Muscle of arm (tissue), 1 donor: ENCODE measurements at regions not wholly inside any gene's neighbourhood (a gene's known extent, or its start where the extent isn't known, plus 50 kb on each side); places are given as distances from the start of the nearest gene placed in this dataset.
"Not testable (repeated sequence)": the region's sequence is repeated elsewhere in the genome, so short reads cannot be mapped to it uniquely, and the experiment has no call there.

Experiments
- DNase-seq: peaks from one replicate; pipeline ENCODE4 v3.0.0-alpha.2; 2013

- no peak for DNase-seq
Measured at GRCh38 chr1:178607718-178608408, 95.0 kb downstream of the TEX35 start.

GRCh38 chr1:178609015-178609414 lies 96.1 kb downstream of the TEX35 start:
- no peak for DNase-seq

- DNase-seq: not testable (repeated sequence)
Measured at GRCh38 chr1:178610690-178611410, 97.9 kb downstream of the TEX35 start.

- DNase-seq: no peak
Measured at GRCh38 chr1:178612261-178612660, 99.4 kb downstream of the TEX35 start.

GRCh38 chr1:178613271-178613945 lies 100.5 kb downstream of the TEX35 start:
- no peak for DNase-seq

GRCh38 chr1:178614286-178614685 lies 101.4 kb downstream of the TEX35 start:
- DNase-seq: no peak

- no peak for DNase-seq
Measured at GRCh38 chr1:178619042-178619927, 105.8 kb upstream of the RALGPS2 start.

- no peak for DNase-seq
Measured at GRCh38 chr1:178620584-178621475, 104.2 kb upstream of the RALGPS2 start.

GRCh38 chr1:178621822-178622221 lies 103.2 kb upstream of the RALGPS2 start:
- DNase-seq: no peak

- DNase-seq: no peak
Measured at GRCh38 chr1:178625695-178626094, 99.3 kb upstream of the RALGPS2 start.

- no peak for DNase-seq
Measured at GRCh38 chr1:178627037-178627436, 98.0 kb upstream of the RALGPS2 start.

GRCh38 chr1:178628637-178629251 lies 96.3 kb upstream of the RALGPS2 start:
- DNase-seq: no peak

- DNase-seq: peak; percentile 66
Measured at GRCh38 chr1:178629252-178630154, 95.5 kb upstream of the RALGPS2 start.

GRCh38 chr1:178630417-178630816 lies 94.6 kb upstream of the RALGPS2 start:
- DNase-seq: no peak

GRCh38 chr1:178632653-178633052 lies 92.4 kb upstream of the RALGPS2 start:
- no peak for DNase-seq

GRCh38 chr1:178633056-178633455 lies 92.0 kb upstream of the RALGPS2 start:
- DNase-seq: no peak

GRCh38 chr1:178634445-178634844 lies 90.6 kb upstream of the RALGPS2 start:
- no peak for DNase-seq

GRCh38 chr1:178637841-178638240 lies 87.2 kb upstream of the RALGPS2 start:
- no peak for DNase-seq

GRCh38 chr1:178639326-178639725 lies 85.7 kb upstream of the RALGPS2 start:
- no peak for DNase-seq
